ENCODE measurements at regions not wholly inside any gene's neighbourhood (a gene's known extent, or its start where the extent isn't known, plus 50 kb on each side); places are given as distances from the start of the nearest gene placed in this dataset.

DNA sequence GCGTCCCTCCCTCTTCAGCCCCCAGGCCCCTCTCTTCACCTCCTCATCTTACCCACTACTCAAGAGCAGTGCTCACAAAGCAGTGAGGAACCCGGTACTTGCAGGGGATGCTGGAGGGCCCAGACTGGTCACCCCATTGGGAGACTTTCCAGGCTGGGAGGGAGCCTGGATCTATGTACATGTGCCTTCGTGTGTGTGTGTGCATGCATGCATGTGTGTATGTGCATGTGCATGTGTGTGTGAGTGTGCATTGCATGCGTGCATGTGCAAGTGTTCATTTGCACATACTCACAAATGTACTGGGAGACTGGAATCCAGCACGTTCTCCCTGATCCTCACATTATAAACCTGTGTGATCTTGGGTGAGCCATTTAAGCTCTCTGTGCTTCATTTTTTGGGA, 696.0 kb upstream of the EEF2KMT start:
- no peak for TF ChIP-seq CTCF (IDR thresholded peaks at IDR 0.05)
- TF ChIP-seq POLR2A (IDR thresholded peaks at IDR 0.05): no peak
